Fibroblast of pulmonary artery (primary cell): ENCODE measurements at regions not wholly inside any gene's neighbourhood (a gene's known extent, or its start where the extent isn't known, plus 50 kb on each side); places are given as distances from the start of the nearest gene placed in this dataset.

Experiments
- DNase-seq: peaks from one replicate; pipeline ENCODE4 v3.0.0-alpha.2; 2010; ENCODE audit warnings: low read depth
- H3K4me3 ChIP-seq: replicated peaks from 2 replicates; pipeline ENCODE4 v1.5.1; 2011; ENCODE audit warnings: low read depth, mild to moderate bottlenecking, control low read depth, low read length, moderate library complexity
- CTCF ChIP-seq: IDR thresholded peaks from 2 replicates; pipeline ENCODE4 v1.5.1; 2011; ENCODE audit warnings: mild to moderate bottlenecking, control low read depth, low read length, inconsistent platforms; ENCODE audit errors: missing control alignments

GRCh38 chr5:123808461-123809380, 296.7 kb downstream of the CSNK1G3 start:
- H3K4me3 ChIP-seq: no peak overlapping the region
- no peak for TF ChIP-seq CTCF
- no peak for DNase-seq

GRCh38 chr5:123807177-123807945, 295.4 kb downstream of the CSNK1G3 start:
- H3K4me3 ChIP-seq: no peak overlapping the region
- TF ChIP-seq CTCF: no peak
- DNase-seq: no peak

GRCh38 chr5:123806644-123807043, 294.7 kb downstream of the CSNK1G3 start:
- no peak overlapping the region for H3K4me3 ChIP-seq
- no peak for TF ChIP-seq CTCF
- no peak for DNase-seq

GRCh38 chr5:123805300-123805699, 293.3 kb downstream of the CSNK1G3 start:
- no peak for TF ChIP-seq CTCF
- DNase-seq: no peak
- no peak overlapping the region for H3K4me3 ChIP-seq

- TF ChIP-seq CTCF: no peak
- no peak overlapping the region for H3K4me3 ChIP-seq
- no peak for DNase-seq
These were observed 291.4 kb downstream of the CSNK1G3 start for GRCh38 chr5:123803359-123803758.

GRCh38 chr5:123802298-123802951, 290.4 kb downstream of the CSNK1G3 start:
- DNase-seq: no peak
- no peak for TF ChIP-seq CTCF
- H3K4me3 ChIP-seq: no peak overlapping the region
